K562 (cell line): ENCODE measurements at regions not wholly inside any gene's neighbourhood (a gene's known extent, or its start where the extent isn't known, plus 50 kb on each side); places are given as distances from the start of the nearest gene placed in this dataset.

Experiments used
- BRCA1 ChIP-seq, 2 experiments: fragments of 450-650 bp in 1 of 2; sonication (generic) in 1 of 2; formaldehyde crosslinking in 1 of 2; IDR thresholded peaks; 2 replicates each; pipeline versions ENCODE4 v1.5.0 to v1.6.1; 2017 to 2020; ENCODE audit warnings: mild to moderate bottlenecking in 1 of 2, missing genetic modification reagents in 1 of 2
- CTCF ChIP-seq, 3 experiments: IDR thresholded peaks in 2 of 3; conservative IDR thresholded peaks in 1 of 3; 2 replicates each; pipeline ENCODE4 v1.5.1; 2011 to 2012; ENCODE audit warnings: low read length in 3 of 3, mild to moderate bottlenecking in 3 of 3, control low read depth in 2 of 3, improper control_type of control experiment in 1 of 3, inconsistent platforms in 1 of 3, low read depth in 1 of 3, mixed read lengths in 1 of 3, moderate library complexity in 1 of 3; ENCODE audit not compliant: insufficient read depth in 2 of 3
- FOXM1 ChIP-seq, 2 experiments: fragments of 450-650 bp in 1 of 2; sonication (generic) in 1 of 2; formaldehyde crosslinking in 1 of 2; IDR thresholded peaks; 2 replicates each; pipeline versions ENCODE4 v1.6.1 to v1.9.0; 2017 to 2022; ENCODE audit warnings: low read depth in 2 of 2, mild to moderate bottlenecking in 2 of 2, missing genetic modification reagents in 1 of 2, moderate library complexity in 1 of 2
- PHF20 ChIP-seq: fragments of 450-650 bp; IDR thresholded peaks from 2 replicates; pipeline ENCODE4 v1.6.1; 2018; ENCODE audit not compliant: partially characterized antibody
- RAD51 ChIP-seq: fragments of 450-650 bp; IDR thresholded peaks from 2 replicates; pipeline ENCODE4 v1.7.1; 2016; ENCODE audit warnings: low read depth, mild to moderate bottlenecking, borderline replicate concordance
- TAF1 ChIP-seq: IDR thresholded peaks from 2 replicates; pipeline ENCODE4 v1.6.1; 2011; ENCODE audit warnings: mild to moderate bottlenecking, low read length, moderate library complexity; ENCODE audit not compliant: insufficient read depth, control insufficient read depth, severe bottlenecking; ENCODE audit errors: extremely low read depth
- TCF7L2 ChIP-seq: fragments of 150-350 bp; IDR thresholded peaks from 2 replicates; pipeline ENCODE4 v1.6.1; 2016; ENCODE audit warnings: low read depth, mild to moderate bottlenecking, low read length, moderate library complexity

GRCh38 chr4:42284030-42284429, 113.3 kb upstream of the SHISA3 start:
- TF ChIP-seq TAF1 (no peak), RAD51 (no peak), PHF20 (no peak), FOXM1 (IDR thresholded peaks at IDR 0.05; ENCODE audit: low read depth) (no peak), FOXM1 (CRISPR knock-in tag; IDR thresholded peaks at IDR 0.05; ENCODE audit: low read depth) (no peak), CTCF (IDR thresholded peaks at IDR 0.05 in 2 of 3, conservative IDR thresholded peaks at IDR 0.05 in 1 of 3; ENCODE audit: insufficient read depth in 2 of 3, low read depth in 1 of 3, low read length in 3 of 3) (no peak), TCF7L2 (no peak), BRCA1 (IDR thresholded peaks at IDR 0.05) (no peak), BRCA1 (CRISPR knock-in tag; IDR thresholded peaks at IDR 0.05) (no peak)
